SKM-1 treated with dmso at 0.1 percent for 144 hours (cell line): ENCODE measurements at regions not wholly inside any gene's neighbourhood (a gene's known extent, or its start where the extent isn't known, plus 50 kb on each side); places are given as distances from the start of the nearest gene placed in this dataset.

Experiments used
- DNase-seq: peaks from one replicate; lab custom pipeline; 2025; ENCODE audit not compliant: unreplicated experiment; lab: John Stamatoyannopoulos, UW

DNA sequence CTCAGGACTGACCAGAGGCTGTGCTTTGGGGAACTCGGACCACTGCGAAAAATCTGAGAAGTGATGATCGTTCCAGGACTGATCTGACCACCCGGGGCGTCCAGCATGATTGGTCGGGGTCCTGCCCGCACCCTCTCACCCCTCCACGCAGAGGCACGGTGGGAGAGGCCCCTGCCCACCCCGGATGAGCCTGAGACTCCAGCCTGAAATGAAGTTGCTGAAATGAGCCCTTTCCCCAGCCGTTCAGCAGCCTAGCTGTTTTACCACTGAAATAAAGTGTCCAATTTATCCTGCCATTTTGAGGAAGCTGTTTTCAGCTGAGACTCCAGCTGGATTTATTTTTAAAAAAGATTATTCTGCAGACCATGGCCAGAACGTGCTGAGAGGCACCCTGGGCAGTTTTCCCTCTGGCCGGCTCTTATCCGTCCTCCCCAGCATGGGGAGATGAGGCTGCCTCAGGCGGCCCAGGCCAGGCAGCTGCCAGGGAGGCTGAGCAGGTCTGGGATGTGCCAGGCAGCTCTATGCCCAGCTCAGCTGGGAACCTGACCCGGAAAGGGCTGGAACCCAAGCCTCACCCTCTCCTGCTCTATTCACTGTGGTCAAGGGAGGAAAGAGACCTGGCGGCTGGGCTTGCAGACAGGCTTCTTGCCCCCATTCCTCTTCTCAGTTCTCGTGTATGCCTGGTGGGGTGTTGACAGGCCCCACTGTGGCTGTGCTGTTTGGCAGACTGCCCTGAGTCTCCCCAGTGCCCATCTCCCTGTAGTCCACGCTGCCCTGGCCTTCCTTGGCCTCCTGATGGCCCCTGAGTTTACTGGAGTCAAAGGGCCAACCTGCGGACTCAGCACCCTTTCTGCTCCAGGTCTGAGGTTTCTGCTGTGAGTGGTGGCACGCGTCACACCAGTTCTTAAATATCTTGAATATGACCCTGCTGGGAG, 161.0 kb upstream of the B3GAT1 start:
- no peak for DNase-seq

DNA sequence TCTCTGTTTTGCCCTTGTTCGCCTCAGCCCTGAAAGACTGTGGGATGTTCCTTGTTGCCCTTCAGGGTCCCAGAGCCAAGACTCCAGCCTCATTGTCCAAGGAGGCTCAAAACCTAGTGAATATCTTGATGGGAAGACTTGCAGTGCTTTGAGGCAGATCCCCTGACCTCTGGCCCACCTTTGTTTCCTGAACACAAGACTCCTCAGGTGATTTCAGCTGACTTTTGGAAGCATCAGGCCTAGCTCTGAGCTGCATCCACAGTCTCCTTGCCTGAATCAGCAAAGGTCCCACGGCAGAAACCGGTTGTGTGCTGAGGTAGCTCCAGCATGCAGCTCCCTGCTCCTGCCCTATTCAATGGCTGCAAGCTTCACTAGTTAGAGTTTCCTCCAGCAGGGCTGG, 159.3 kb upstream of the B3GAT1 start:
- DNase-seq, result no peak

DNA sequence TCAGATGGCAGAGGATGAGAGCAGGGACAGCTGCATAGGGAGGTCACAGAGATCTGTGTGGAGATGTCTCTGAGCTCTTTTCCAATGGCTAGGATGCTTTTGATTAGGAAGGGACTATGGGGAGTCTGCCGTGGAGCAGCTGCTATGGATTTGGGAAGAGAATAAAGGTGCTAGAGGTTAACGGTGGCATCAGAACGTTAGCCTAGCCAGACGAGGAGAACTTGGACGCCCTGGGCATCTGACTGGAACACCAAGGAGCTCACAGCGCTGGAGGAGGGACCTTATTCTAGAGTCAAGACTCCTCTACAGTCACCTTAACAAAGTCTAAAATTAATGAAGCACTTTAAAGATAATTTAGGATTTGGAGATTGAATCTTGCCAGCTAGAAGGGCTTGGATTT, 157.2 kb upstream of the B3GAT1 start:
- DNase-seq, result no peak

DNA sequence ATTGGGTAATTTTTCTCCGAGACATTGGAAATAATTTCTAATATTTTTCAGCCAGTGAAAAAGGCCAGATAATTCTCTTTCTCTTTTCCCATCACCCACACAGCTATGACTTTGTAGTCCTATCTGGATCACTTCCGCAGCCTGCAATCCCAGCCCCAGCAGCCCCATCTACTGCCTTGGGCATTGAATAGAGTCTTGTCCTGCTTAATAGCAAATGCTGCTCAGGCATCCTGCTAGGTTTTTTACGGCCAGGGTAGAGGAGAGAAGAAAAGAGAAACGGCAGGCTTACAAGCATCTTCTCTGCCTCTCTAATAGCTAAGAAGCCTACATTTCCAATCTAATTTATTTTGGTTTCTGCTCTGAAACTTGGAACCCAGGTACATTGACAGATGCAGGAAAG, 154.3 kb upstream of the B3GAT1 start:
- no peak for DNase-seq

DNA sequence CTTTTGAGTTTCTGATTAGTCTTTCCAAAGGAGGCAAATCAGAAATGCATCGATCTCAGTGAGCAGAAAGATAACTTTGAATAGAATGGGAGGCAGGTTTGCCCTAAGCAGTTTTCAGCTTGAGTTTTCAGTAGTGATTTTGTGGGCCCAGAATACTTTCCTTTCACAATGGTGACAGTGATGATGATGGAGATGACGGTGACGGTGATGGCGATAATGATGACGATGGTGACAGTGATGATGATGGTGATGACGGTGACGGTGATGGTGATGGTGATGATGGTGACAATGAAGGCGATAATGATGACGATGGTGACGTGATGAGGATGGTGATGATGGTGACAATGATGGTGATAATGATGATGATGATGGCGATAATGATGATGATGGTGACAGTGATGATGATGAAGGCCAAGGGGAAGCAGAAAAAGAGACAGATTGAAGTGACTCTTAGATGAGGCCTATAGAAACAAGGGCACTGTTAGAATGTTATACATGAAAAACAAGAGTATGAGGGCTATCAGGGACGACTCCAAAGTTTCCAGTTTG, 153.4 kb upstream of the B3GAT1 start:
- DNase-seq, result no peak

DNA sequence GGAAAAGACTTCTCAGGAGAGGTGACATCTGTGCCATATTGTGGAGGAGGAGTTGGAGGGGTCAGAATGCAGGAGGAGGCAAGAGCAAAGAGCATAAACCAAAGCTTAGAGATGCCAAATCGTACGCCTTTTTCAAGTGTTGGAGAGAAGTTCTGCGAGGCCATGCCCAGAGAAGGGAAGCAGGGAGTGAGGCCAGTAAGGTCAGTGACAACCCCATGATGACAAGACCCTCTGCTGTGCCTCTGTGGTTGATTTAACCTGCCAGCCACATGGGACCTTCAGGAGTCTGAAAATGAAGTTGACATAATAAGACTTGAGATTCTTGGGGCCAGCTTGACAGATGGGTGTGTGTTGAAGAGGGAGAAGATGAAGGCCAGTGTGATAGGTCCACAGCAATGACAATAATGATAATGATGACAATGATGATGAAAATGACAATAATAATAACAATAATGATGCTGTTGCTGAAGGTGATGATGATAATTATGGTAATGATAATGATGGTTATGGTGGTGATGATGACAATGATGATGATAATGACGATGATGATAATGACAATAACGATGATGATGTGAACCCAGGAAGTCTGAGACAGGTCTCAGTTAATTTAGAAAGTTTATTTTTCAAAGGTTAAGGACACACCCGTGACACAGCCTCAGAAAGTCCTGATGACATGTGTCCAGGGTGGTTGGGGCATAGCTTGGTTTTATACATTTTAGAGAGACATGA, 152.6 kb upstream of the B3GAT1 start:
- no peak for DNase-seq

DNA sequence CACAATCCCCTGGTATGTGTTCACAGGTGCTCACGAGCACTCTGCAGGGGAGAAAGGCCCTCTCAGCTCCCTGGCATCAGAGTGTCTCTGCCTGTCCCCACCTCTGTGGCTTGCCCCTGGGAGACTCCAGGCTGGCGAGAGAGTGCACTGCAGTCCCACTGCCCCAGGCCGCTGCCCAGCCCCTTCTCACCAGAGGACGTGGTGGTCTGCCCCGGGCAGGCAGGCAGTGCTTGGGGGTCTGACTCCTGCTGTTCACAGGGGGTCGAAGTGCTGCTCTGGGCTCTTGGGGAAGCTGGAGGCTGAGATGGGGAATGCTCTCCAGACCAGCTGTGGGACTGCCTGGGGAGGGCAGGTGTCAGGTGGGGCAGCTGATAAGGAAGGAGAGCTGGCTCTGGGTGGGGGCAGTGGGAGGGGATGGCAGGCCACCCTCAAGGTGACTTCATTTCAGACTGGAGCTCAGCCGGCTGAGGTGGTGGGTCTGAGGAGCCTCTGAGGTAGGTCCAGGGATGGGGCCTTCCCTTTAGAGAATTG, 151.0 kb upstream of the B3GAT1 start:
- DNase-seq, result no peak

DNA sequence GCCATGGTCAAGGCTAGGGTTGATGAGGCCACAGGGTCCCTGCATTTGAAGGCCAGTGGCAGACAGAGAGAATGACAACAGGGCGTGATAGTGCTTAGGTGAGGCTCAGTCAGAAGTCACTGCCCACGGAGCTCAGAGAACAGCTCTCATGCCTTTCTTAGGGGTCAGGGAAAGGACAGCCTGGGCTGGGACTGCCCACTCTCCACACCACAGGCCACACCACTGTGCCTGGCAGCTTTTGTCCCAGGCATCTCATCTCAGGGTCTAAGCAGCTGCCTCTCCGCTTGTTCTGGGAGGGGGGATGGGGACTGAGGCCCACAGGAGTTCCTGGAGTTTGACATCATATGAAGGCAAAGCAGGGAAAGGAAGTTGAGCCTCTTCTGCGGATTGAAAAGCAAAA, 150.2 kb upstream of the B3GAT1 start:
- DNase-seq, result no peak

DNA sequence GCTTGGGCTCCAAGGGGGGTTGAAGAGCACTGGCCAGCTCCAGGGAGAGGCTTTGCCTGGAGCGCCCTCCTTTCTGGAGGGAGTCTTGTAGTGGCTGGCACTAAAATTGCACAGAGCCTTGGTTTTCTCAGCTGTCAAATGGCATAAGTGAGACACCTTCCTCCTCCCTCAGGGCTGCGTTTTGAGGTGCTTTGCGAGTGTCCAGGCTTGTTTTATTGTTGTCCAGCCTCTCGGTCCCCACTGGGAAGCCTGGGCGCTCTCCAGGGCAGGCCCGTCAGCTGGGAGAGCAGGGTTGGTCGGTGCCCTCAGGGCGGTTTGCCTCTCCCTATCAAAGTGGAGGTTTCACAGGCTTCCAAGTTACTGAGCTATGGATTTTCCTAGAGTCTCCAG, 149.3 kb upstream of the B3GAT1 start:
- DNase-seq, result no peak

DNA sequence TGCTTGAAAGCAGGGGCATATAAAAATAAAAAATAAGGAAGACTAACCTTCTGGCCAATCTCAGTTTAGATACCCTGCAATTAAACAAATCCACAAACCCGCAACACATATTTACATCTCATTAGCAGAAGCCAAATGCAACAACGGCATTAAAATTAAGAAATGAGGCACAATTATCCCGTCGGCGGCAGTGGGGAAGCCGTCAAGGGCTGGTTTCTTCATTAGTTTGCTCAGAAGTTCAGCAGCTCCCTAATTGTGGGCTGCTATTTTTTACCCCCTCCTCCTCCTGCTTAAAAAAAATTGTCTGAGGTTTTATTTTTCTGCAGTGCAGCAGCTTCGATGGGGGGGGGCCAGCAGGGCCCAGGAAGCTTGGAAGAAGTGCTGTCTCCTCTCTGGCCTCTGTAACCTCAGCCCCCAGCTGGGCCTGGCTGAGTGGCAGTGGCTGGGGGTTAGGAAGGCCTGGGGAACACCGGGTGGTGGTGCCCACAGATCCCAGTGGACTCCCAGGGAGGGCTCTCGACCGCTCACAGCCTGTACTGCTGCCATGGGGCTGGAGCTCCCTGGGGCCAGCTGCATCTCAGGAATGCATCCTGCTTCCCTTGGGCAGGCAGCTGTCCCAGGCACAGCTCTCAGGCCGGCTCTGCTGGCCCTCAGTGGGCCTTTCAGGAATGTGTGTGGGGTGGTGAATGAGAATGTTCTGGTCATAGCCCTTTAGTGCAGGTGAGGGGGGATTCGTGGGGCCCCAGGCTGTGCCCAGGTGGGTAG, 148.7 kb upstream of the B3GAT1 start:
- no peak for DNase-seq

DNA sequence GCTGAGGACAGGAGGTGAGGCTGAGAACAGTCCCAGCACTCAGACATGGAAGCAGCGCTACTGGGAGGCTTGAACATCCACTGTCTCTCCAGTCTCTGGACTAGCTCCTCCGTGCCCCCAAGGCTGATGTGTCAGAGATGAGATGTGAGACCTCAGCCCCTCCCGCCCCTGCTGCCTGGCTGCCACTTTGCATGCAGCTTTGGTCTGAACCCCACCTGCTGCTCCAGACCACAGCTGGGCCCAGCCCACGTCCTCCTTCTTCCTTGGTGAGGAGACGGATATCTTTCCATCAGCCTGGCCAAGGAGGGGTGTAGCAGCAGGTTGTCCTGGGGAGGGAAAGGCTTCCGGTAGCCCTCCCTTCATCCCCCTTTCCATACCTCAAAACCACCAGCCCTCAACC, 148.0 kb upstream of the B3GAT1 start:
- no peak for DNase-seq

DNA sequence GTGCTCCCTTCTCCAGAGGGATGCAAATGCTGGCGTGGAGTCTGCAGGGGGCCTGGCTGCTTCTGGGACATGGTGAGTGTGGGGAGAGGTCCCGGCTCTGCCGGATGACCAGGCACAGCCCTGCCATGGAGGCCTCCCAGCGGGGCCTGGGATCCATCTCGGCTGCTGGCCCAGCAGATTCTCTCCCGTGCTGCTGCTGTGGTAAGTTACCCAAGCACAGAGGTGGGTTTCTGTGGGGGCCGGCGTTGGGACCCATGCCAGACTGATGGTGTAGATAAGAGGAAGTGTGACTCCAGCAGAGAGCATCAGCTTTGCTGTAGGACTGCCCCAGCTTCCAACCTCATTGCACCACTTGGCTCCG, 147.5 kb upstream of the B3GAT1 start:
- DNase-seq, result no peak

DNA sequence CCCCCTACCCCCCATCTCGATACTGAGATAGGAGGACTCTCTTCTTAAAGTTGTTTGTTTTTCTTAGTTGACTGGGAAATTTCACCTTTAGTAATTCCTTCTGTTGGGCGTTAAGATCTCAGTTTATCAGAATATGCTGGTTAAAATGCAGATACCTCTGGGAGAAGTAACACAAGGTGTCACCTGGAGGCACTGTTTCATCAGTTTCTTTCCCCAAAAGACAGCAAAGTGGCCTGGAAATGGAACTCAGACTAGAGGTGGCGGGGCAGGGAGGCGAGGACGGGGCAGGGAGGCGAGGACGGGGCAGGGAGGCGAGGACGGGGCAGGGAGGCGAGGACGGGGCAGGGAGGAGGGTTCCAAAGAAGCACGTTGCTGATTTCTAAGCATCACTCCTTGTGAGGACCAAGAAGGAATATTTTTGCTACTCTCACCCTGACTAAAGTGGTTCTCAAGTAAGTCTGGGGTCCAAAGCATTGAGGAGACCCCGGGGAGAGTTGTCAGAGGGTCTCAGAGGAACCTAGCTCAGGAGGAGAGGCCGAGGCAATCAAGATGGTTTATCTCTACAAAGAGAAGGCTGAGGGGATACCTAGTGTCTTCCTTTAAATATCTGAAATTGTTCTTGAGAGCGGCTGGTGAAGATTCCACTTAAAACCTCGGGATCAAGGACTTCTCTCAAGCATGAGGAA, 147.0 kb upstream of the B3GAT1 start:
- DNase-seq, result no peak

DNA sequence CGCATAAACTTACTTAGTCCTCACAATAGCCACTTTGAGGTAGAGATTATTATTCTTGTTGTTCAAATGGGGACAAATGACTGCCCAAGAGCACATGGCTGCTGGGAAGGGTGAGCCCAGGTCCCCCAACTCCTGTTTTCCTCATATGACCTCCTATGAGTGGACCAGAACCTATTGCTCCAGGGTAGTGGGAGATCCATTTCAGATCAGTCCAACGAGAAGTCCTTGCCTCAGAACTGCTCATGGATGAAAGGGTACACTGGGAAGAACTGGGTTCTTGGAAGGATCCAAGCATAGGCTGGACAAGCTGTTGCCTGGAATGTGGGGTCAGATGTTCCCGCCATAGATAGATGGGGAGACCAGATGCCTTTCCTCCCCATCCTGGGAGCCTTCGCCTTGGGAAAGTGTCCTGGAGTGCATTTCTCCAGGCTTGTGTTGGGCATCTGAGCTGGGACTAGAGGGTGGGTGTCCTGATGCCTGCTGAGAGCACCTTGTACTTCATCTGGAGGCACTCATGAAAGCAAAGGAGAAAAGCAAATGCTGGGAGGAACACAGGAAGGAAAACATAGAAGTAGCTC, 146.3 kb upstream of the B3GAT1 start:
- no peak for DNase-seq

DNA sequence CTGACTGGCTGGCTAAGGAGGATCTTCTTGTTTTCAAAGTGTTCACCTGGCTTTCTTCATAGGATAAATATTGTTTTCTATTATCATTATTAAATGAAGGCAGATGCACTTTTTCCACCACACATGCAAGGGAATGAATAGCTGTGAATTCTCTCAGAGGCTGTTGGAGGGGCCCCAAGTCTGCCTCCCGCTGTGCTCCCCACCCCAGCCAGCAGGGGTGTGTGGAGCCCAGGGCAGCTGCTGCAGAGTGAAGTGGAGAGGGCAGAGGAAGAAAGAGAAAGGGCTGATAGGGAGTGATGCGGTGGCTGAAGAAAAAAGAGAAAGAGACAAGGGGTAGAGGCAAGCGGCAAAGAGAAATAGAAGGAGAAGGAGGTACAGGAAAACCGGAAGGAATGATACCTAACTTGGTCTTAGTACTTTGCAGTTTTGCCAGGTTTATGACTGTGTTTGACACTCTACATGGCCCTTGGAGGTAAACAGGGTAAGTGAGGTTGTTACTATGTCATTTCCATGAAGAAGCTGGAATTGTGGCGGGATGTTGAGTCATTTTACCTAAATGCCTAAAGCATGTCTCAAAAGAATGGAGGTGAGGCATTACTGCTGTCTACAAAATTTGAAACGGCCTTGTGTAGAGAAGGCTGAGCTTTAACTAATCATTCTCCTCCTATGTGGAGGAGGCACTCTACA, 145.7 kb upstream of the B3GAT1 start:
- no peak for DNase-seq

DNA sequence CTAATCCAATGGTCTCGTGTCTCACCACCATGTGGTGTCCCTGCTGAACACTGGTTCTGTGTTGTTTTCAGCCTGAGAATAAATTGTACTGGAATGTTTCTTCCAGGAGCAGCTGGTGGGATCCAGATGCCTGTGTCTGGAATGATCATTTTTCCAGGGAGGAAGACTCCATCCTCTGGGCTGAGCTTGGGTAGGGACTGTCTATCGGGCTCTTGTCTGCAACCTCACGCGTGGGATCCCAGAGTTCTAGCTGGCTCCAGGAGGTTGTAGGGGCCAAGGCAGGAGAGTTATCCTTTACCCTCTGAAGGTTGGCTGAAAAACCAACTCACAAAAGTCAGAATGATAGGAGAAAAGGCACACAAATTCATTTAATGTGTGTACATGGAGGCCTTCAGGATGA, 144.1 kb upstream of the B3GAT1 start:
- DNase-seq, result no peak

DNA sequence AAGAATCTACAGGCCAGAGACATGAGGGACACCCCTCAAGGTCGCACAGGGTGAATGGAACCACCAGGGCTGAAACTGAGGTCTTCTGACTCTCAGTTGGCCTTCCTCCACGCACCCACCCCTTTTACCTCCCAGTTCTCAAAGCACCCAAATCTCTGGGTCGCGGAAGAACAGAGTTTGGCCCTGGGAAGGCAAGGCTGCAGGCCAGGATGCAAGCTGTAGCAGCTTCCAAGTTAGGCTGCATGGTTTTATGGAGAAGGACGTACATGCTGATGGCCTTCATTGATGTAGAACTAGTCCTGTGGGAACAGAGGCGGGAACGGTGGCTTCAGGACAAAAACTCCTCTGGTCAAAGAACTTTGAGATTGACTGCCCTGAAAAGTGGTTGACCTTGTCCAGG, 143.5 kb upstream of the B3GAT1 start:
- no peak for DNase-seq

DNA sequence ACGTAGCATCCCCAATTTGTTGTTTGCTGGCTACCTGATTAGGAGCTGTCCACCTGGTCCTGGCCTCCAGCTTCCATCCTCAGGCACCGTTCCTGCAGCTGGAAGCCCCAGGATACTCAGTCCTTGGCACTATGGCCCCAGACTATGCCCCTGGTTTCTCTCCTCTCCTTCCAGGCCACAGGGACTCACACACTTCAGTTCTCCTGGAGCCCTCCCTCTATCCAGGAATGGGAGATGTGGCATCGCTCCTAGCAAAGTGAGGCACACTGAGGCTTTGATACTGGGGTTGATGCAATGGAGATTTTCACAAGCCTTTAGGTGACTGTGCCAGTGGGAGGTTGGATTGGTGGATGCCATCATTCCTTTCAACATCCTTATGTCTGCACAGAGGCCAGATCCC, 142.8 kb upstream of the B3GAT1 start:
- no peak for DNase-seq

DNA sequence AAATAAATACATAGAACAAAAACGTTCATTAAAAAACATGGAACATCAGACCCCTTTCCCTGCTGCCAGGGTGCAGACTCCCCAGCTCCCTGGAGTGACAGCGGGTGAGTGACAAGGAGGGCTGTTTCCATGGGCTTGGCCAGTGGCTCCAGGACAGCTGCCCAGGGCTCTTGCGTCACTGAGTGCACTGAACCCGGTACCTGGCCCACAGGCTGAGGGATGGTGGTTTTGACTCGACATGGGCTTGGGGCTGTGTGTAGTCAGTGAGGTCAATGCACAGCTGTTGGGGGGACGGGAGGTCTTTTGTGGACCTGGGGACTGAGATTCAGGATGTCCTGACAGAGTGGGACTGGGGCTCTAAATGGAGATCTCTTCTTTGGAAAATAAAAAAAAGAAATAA, 142.1 kb upstream of the B3GAT1 start:
- DNase-seq, result no peak

DNA sequence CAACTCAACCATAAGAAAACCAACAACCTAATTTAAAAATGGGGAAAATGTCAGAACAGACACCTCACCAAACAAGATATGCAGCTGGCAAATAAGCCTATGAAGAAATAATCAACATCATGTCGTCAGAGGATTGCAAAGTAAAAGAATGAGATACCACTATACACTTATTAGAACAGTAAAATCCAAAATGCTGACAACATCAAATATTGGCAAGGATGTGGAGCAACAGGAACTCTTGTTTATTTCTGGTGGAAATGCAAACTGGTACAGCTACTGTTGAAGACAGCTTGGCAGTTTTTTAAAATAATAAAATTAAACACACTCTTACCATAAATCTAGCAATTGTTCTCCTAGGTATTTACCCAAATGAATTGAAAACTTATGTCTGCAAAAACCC, 140.7 kb upstream of the B3GAT1 start:
- no peak for DNase-seq
